ENCODE measurements at regions not wholly inside any gene's neighbourhood (a gene's known extent, or its start where the extent isn't known, plus 50 kb on each side); places are given as distances from the start of the nearest gene placed in this dataset.

DNA sequence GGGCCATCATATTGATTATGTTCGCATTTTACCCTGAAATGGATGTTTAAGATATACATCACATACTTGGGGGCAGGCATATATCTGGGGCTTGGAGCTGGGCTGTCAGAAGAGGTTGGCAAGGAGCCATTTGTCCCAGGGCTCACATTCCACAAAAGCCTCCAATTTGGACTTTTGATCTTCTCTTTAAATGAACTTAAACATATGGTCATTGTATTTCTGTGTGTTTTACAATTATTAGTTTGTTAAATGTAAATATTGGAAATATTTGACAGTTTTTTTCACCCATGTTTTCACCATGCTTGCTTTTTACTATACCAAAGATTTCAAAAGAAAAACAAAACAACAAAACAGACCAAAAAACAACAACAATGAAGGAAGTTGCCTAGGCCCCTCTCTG lies 165.8 kb upstream of the MEIS1 start:
- Histone ChIP-seq H3K27me3 (replicated peaks in 1 of 4; ENCODE audit: control insufficient read depth in 3 of 4, extremely low read depth in 1 of 4, insufficient read depth in 3 of 4, low read length in 3 of 4) (no peaks in the 10 kb centered on the region), H3K23me2 (ENCODE audit: low read depth, low read length) (no peaks in the 10 kb centered on the region), H3K4me1 (replicated peaks in 1 of 4; ENCODE audit: control insufficient read depth in 3 of 4, insufficient read depth in 4 of 4, low read length in 3 of 4) (peaks cover 0 to 4% (median 3%) of the 10 kb centered on the region in 4 experiments; a peak in 2 of 7 replicates), H3K9me3 (ENCODE audit: insufficient read depth in 2 of 2, low read depth in 1 of 2, low read length in 1 of 2) (no peaks in the 10 kb centered on the region), H2AFZ (ENCODE audit: low read length) (no peak overlapping the region), H4K91ac (replicated peaks; ENCODE audit: insufficient read length, low read length) (no peak overlapping the region), H3K27ac (ENCODE audit: low read depth, low read length) (no peak overlapping the region), H3K79me2 (ENCODE audit: control insufficient read depth in 1 of 2, insufficient read depth in 2 of 2, low read length in 2 of 2) (0 out of 4 replicates have a peak, but pooled peaks cover 0 to 2% of the 10 kb centered on the region in 2 experiments), H2BK15ac (ENCODE audit: low read length) (no peak overlapping the region), H3K4me3 (ENCODE audit: extremely low read depth in 1 of 4, insufficient read depth in 2 of 4, low read depth in 3 of 4, low read length in 4 of 4) (no peak overlapping the region), H3K9ac (replicated peaks in 1 of 4; ENCODE audit: extremely low read depth in 1 of 4, low read depth in 3 of 4, low read length in 3 of 4) (no peak overlapping the region), H4K8ac (ENCODE audit: extremely low read depth, insufficient read depth, low read length) (no peak overlapping the region), H3K79me1 (ENCODE audit: low read depth, low read length) (no peaks in the 10 kb centered on the region), H3K4me2 (ENCODE audit: insufficient read depth in 1 of 2, low read depth in 2 of 2, low read length in 2 of 2) (no peak overlapping the region), H3K36me3 (ENCODE audit: control insufficient read depth in 2 of 4, insufficient read depth in 4 of 4, low read length in 3 of 4) (peaks cover 0 to 8% (median 0%) of the 10 kb centered on the region in 4 experiments; a peak in 3 of 8 replicates), H2AK5ac (ENCODE audit: low read depth, low read length) (no peak overlapping the region), H3K56ac (replicated peaks; ENCODE audit: insufficient read length, low read depth, low read length) (no peak overlapping the region), H3K4ac (replicated peaks; ENCODE audit: insufficient read length, low read depth, low read length) (no peak overlapping the region), H4K20me1 (replicated peaks in 1 of 2; ENCODE audit: control insufficient read depth in 1 of 2, insufficient read depth in 2 of 2, low read length in 2 of 2) (no peaks in the 10 kb centered on the region), H2BK20ac (ENCODE audit: low read length) (no peak overlapping the region), H4K5ac (ENCODE audit: insufficient read length, low read depth, low read length) (no peak overlapping the region), H2BK12ac (ENCODE audit: low read depth, low read length) (no peak overlapping the region), H3K18ac (ENCODE audit: extremely low read depth, low read length) (no peak overlapping the region), H3K14ac (ENCODE audit: insufficient read length) (no peak overlapping the region), H3K23ac (ENCODE audit: insufficient read length) (no peak overlapping the region), H2BK120ac (replicated peaks; ENCODE audit: low read depth, low read length) (no peak overlapping the region), H2BK5ac (ENCODE audit: low read depth, low read length) (no peak overlapping the region)
- ChIA-PET POLR2A (ENCODE audit: partially characterized antibody) (interaction anchor here (1.3 kb wide), 1 partner anchor 11 kb away, joined by 3 read pairs; no protein-coding TSS in a partner anchor), CTCF (ENCODE audit: partially characterized antibody) (interaction anchor here (1.0 to 1.1 kb wide), 2 partner anchors 100 to 173 kb away, joined by 3 read pairs; no protein-coding TSS in a partner anchor)
- no peak for DNase-seq (ENCODE audit: low read depth in 1 of 2, low spot score in 2 of 2)
- WGBS, 2 experiments (ENCODE audit: extremely low coverage in 1 of 2, insufficient coverage in 1 of 2, insufficient read length in 1 of 2, insufficient replicate concordance in 2 of 2, low coverage in 1 of 2, low lambda C conversion rate in 2 of 2, missing lambda C conversion rate in 1 of 2) = 94% methylated on average over 1 of the region's 1 CpG; no CpG with 5 or more reads in 1 of the 2 experiments
- FAIRE-seq = no peak
- TF ChIP-seq JUN (IDR thresholded peaks at IDR 0.05; ENCODE audit: low read depth, low read length) (no peak), POLR2AphosphoS5 (IDR thresholded peaks at IDR 0.05; ENCODE audit: low read depth, low read length) (no peak), POLR2A (IDR thresholded peaks at IDR 0.05; ENCODE audit: control extremely low read depth in 1 of 2, low read depth in 2 of 2, low read length in 2 of 2) (no peak), CREB1 (IDR thresholded peaks at IDR 0.05) (no peak), SP1 (IDR thresholded peaks at IDR 0.05; ENCODE audit: low read depth, low read length) (no peak)
- TF ChIP-seq, protein P1, sequence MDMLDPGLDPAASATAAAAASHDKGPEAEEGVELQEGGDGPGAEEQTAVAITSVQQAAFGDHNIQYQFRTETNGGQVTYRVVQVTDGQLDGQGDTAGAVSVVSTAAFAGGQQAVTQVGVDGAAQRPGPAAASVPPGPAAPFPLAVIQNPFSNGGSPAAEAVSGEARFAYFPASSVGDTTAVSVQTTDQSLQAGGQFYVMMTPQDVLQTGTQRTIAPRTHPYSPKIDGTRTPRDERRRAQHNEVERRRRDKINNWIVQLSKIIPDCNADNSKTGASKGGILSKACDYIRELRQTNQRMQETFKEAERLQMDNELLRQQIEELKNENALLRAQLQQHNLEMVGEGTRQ (IDR thresholded peaks at IDR 0.05; ENCODE audit: low read length) = no peak
- TF ChIP-seq, protein P2, sequence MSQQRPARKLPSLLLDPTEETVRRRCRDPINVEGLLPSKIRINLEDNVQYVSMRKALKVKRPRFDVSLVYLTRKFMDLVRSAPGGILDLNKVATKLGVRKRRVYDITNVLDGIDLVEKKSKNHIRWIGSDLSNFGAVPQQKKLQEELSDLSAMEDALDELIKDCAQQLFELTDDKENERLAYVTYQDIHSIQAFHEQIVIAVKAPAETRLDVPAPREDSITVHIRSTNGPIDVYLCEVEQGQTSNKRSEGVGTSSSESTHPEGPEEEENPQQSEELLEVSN (IDR thresholded peaks at IDR 0.05) = no peak
- TF ChIP-seq, protein P3, sequence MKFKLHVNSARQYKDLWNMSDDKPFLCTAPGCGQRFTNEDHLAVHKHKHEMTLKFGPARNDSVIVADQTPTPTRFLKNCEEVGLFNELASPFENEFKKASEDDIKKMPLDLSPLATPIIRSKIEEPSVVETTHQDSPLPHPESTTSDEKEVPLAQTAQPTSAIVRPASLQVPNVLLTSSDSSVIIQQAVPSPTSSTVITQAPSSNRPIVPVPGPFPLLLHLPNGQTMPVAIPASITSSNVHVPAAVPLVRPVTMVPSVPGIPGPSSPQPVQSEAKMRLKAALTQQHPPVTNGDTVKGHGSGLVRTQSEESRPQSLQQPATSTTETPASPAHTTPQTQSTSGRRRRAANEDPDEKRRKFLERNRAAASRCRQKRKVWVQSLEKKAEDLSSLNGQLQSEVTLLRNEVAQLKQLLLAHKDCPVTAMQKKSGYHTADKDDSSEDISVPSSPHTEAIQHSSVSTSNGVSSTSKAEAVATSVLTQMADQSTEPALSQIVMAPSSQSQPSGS (IDR thresholded peaks at IDR 0.05; ENCODE audit: low read length) = no peak
- TF ChIP-seq, protein P4, sequence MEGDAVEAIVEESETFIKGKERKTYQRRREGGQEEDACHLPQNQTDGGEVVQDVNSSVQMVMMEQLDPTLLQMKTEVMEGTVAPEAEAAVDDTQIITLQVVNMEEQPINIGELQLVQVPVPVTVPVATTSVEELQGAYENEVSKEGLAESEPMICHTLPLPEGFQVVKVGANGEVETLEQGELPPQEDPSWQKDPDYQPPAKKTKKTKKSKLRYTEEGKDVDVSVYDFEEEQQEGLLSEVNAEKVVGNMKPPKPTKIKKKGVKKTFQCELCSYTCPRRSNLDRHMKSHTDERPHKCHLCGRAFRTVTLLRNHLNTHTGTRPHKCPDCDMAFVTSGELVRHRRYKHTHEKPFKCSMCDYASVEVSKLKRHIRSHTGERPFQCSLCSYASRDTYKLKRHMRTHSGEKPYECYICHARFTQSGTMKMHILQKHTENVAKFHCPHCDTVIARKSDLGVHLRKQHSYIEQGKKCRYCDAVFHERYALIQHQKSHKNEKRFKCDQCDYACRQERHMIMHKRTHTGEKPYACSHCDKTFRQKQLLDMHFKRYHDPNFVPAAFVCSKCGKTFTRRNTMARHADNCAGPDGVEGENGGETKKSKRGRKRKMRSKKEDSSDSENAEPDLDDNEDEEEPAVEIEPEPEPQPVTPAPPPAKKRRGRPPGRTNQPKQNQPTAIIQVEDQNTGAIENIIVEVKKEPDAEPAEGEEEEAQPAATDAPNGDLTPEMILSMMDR (IDR thresholded peaks at IDR 0.05; ENCODE audit: control extremely low read depth in 1 of 3, insufficient read depth in 1 of 3, low read depth in 1 of 3, low read length in 3 of 3) = no peak
